ENCODE measurements at regions not wholly inside any gene's neighbourhood (a gene's known extent, or its start where the extent isn't known, plus 50 kb on each side); places are given as distances from the start of the nearest gene placed in this dataset.

DNA sequence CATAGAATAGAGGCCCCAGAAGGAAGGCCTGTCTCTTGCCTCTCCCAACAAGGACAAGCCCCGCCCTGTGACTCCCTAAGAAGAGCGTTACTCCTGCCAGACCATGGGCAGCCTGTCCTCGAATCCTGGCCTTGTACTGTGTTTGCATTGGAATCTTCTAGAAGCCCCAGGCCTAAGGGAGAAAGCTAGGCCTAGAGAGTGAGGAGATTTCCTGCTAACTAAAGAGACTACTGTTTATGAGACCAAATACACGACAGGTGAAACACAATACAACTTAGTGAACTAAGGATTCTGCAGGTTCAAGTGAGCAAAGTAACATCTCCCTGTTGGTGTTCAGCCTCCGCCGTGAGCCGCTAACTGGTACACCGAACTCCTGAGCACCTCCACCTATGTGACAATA lies 62.7 kb downstream of the SYF2 start:
- Histone ChIP-seq H3K27me3 (ENCODE audit: control insufficient read depth in 1 of 2, insufficient read depth in 2 of 2, low read length in 2 of 2) (no peaks in the 10 kb centered on the region), H3K36me3 (replicated peaks in 1 of 2; ENCODE audit: control insufficient read depth in 1 of 2, insufficient read depth in 2 of 2, low read length in 2 of 2) (no peaks in the 10 kb centered on the region), H2AFZ (ENCODE audit: low read length) (no peak overlapping the region), H3K27ac (ENCODE audit: extremely low read length, insufficient read depth, low read length) (peak overlapping the region; percentile 97), H4K20me1 (ENCODE audit: insufficient read depth, low read length) (no peaks in the 10 kb centered on the region), H3K9me3 (ENCODE audit: low read length) (no peaks in the 10 kb centered on the region), H3K79me2 (ENCODE audit: insufficient read depth, low read length) (no peaks in the 10 kb centered on the region), H3K4me3 (replicated peaks in 1 of 3; ENCODE audit: insufficient read depth in 1 of 3, low read depth in 2 of 3, low read length in 3 of 3) (no peak overlapping the region), H3K4me1 (ENCODE audit: insufficient read depth, low read length) (peaks cover 80% of the 10 kb centered on the region), H3K4me2 (ENCODE audit: low read depth, low read length) (no peak overlapping the region; the same call in 1 of the 2 replicates), H3K9ac (ENCODE audit: insufficient read depth, low read depth, low read length) (peak overlapping the region; percentile 74)
- WGBS (ENCODE audit: low lambda C conversion rate), result 96% methylated on average over 7 of the region's 8 CpGs
- DNase-seq (ENCODE audit: low spot score) (no peak), FAIRE-seq (no peak), ATAC-seq (no peak)
- in situ Hi-C loops (cut with HindIII; ENCODE audit: extremely low pct_ligation_motif_present, low pct_unique_long_range_greater_than_20kb), result loop anchor here (5.0 kb wide), 1 partner anchor 33 kb away; no protein-coding TSS in a partner anchor
- CTCF ChIA-PET (ENCODE audit: low intra/inter-chr PET ratio, low total read pairs), result no interaction called here
- no TSS peak for BruUV-seq (replicated peaks)
- POLR2A ChIA-PET, result interaction anchor here (2.5 to 2.6 kb wide), 5 partner anchors 10 to 29 kb away, joined by 9 to 48 read pairs (median 13); no protein-coding TSS in a partner anchor
- intact Hi-C loops (cut with micrococcal nuclease; ENCODE audit: unreplicated experiment), result no loop called here
- TF ChIP-seq RBFOX2 (IDR thresholded peaks at IDR 0.05; ENCODE audit: low read depth, low read length) (0 out of 2 replicates have a peak, but pooled peaks have one; percentile 5), KAT8 (CRISPR knock-in tag; IDR thresholded peaks at IDR 0.05) (no peak), KIAA2018 (CRISPR knock-in tag; IDR thresholded peaks at IDR 0.05; ENCODE audit: borderline replicate concordance) (no peak), ZNF484 (CRISPR knock-in tag; IDR thresholded peaks at IDR 0.05; ENCODE audit: borderline replicate concordance, low read depth) (no peak), ZBTB38 (CRISPR knock-in tag; IDR thresholded peaks at IDR 0.05) (peak; percentile 43; the same call in 1 of the 2 replicates), ZNF468 (CRISPR knock-in tag; IDR thresholded peaks at IDR 0.05) (no peak), ZBTB33 (CRISPR knock-in tag; IDR thresholded peaks at IDR 0.05) (peak; percentile 59), ZNF235 (CRISPR knock-in tag; IDR thresholded peaks at IDR 0.05; ENCODE audit: borderline replicate concordance) (no peak), ZC3H4 (CRISPR knock-in tag; IDR thresholded peaks at IDR 0.05; ENCODE audit: borderline replicate concordance) (no peak), ZNF260 (CRISPR knock-in tag; IDR thresholded peaks at IDR 0.05; ENCODE audit: borderline replicate concordance, low read depth) (no peak), ZFX (CRISPR knock-in tag; IDR thresholded peaks at IDR 0.05; ENCODE audit: low read depth) (peak; percentile 50), FOXA1 (IDR thresholded peaks at IDR 0.05) (no peak), FOXA1 (CRISPR knock-in tag; IDR thresholded peaks at IDR 0.05) (no peak), ZNF570 (CRISPR knock-in tag; IDR thresholded peaks at IDR 0.05; ENCODE audit: borderline replicate concordance) (no peak), ZNF790 (CRISPR knock-in tag; IDR thresholded peaks at IDR 0.05; ENCODE audit: borderline replicate concordance) (no peak), ZFYVE20 (CRISPR knock-in tag; IDR thresholded peaks at IDR 0.05; ENCODE audit: borderline replicate concordance, low read depth) (no peak), ZFP1 (CRISPR knock-in tag; IDR thresholded peaks at IDR 0.05) (no peak)

All from HepG2 (cell line).